Fibroblast of lung (primary cell): ENCODE measurements at regions not wholly inside any gene's neighbourhood (a gene's known extent, or its start where the extent isn't known, plus 50 kb on each side); places are given as distances from the start of the nearest gene placed in this dataset.

Experiments
- DNase-seq, 2 donors: peaks; one replicate each; pipeline versions ENCODE4 v3.0.0 to v3.0.0-alpha.2; 2010; ENCODE audit warnings: low read depth in 2 of 2
- H2AFZ ChIP-seq: 2 replicates; pipeline ENCODE4 v1.5.1; 2012; ENCODE audit warnings: low read length, control low read depth, inconsistent platforms
- H3K27ac ChIP-seq: 2 replicates; pipeline ENCODE4 v1.5.1; 2011; ENCODE audit warnings: low read length, control low read depth; ENCODE audit not compliant: insufficient read depth
- H3K27me3 ChIP-seq: 2 replicates; pipeline ENCODE4 v1.5.1; 2011; ENCODE audit warnings: mild to moderate bottlenecking, low read length; ENCODE audit not compliant: control insufficient read depth, insufficient read depth
- H3K36me3 ChIP-seq: 2 replicates; pipeline ENCODE4 v1.5.1; 2011; ENCODE audit warnings: low read length; ENCODE audit not compliant: control insufficient read depth, insufficient read depth
- H3K4me1 ChIP-seq: 2 replicates; pipeline ENCODE4 v1.5.1; 2011; ENCODE audit warnings: low read length; ENCODE audit not compliant: control insufficient read depth, insufficient read depth; ENCODE audit errors: extremely low read depth
- H3K4me2 ChIP-seq: 2 replicates; pipeline ENCODE4 v1.5.1; 2011; ENCODE audit warnings: low read length, control low read depth; ENCODE audit not compliant: insufficient read depth; ENCODE audit errors: extremely low read depth
- H3K4me3 ChIP-seq, 4 experiments: fragments of 200-600 bp in 1 of 4; sonication (generic) in 1 of 4; replicated peaks in 1 of 4; 2 replicates each; pipeline ENCODE4 v1.5.1; 2011 to 2016; ENCODE audit warnings: low read length in 4 of 4, low read depth in 3 of 4, mild to moderate bottlenecking in 3 of 4, control low read depth in 2 of 4, inconsistent platforms in 1 of 4, mixed read lengths in 1 of 4; ENCODE audit not compliant: insufficient read depth in 1 of 4; ENCODE audit errors: control extremely low read depth in 1 of 4
- H3K79me2 ChIP-seq: 2 replicates; pipeline ENCODE4 v1.5.1; 2012; ENCODE audit warnings: mild to moderate bottlenecking, low read length, inconsistent platforms; ENCODE audit not compliant: control insufficient read depth, insufficient read depth
- H3K9ac ChIP-seq: 2 replicates; pipeline ENCODE4 v1.5.1; 2011; ENCODE audit warnings: mild to moderate bottlenecking, low read length, control low read depth; ENCODE audit not compliant: insufficient read depth
- H3K9me3 ChIP-seq: 2 replicates; pipeline ENCODE4 v1.5.1; 2012; ENCODE audit warnings: low read depth, low read length; ENCODE audit not compliant: control insufficient read depth, insufficient read depth
- H4K20me1 ChIP-seq: 2 replicates; pipeline ENCODE4 v1.5.1; 2011; ENCODE audit warnings: low read length; ENCODE audit not compliant: control insufficient read depth, insufficient read depth; ENCODE audit errors: extremely low read depth
- CTCF ChIP-seq, 2 donors: IDR thresholded peaks in 1 of 2; conservative IDR thresholded peaks in 1 of 2; 1 replicate in 1 of 2; 2 replicates in 1 of 2; pipeline ENCODE4 v1.5.1; 2011 to 2012; ENCODE audit warnings: low read length in 2 of 2, control low read depth in 1 of 2, inconsistent platforms in 1 of 2, low read depth in 1 of 2, mild to moderate bottlenecking in 1 of 2
- EZH2 ChIP-seq: IDR thresholded peaks from 2 replicates; pipeline ENCODE4 v1.5.1; 2012; ENCODE audit warnings: low read length, control low read depth, mild to moderate bottlenecking; ENCODE audit errors: missing control alignments

- Histone ChIP-seq H2AFZ (no peak overlapping the region), H3K4me3 (no peak overlapping the region), H3K4me1 (no peaks in the 10 kb centered on the region), H3K27me3 (no peaks in the 10 kb centered on the region), H3K79me2 (no peaks in the 10 kb centered on the region), H3K4me2 (no peak overlapping the region), H4K20me1 (no peaks in the 10 kb centered on the region), H3K27ac (no peak overlapping the region), H3K9ac (no peak overlapping the region), H3K9me3 (no peaks in the 10 kb centered on the region), H3K36me3 (no peaks in the 10 kb centered on the region)
- TF ChIP-seq CTCF (conservative IDR thresholded peaks at IDR 0.05 in 1 of 2, IDR thresholded peaks at IDR 0.05 in 1 of 2; ENCODE audit: low read depth in 1 of 2, low read length in 2 of 2) (no peak), EZH2 (no peak)
- DNase-seq = no peak
Observed at GRCh38 chr5:145683431-145683830, 151.7 kb downstream of the PRELID2 start.

DNA sequence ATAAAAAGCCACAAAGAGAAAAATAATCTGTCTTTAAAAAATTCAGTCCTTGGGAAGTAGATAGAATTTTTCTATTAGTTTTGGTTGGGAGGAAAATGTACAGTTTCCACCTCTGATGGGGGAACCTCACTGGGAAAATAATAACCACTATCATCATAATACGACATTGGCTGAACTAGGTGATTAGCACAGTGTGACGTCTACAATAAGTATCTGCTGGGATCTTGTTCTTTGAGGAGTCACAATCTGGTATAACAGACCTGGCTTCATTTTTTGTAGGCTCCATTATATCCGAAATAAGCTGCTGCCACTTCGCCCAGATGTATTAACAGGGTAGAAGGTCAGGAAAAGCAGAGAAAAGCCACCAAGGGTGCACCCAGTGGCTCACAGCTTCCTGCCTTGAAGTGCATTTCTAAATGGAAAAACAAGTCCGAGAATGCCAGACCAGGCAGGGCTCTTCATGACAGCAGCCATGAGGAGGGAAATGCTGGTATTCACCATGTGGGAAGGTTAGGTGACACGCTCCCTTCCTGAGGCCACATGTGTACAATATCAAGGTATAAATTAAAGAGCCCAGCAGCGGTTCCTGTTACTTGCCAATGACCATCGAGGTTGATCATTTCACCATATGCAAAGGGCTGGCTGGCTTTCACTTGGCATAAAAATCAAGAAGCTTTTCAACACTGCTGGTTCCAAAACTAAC, 152.8 kb downstream of the PRELID2 start:
- Histone ChIP-seq H3K36me3 (no peaks in the 10 kb centered on the region), H3K79me2 (no peaks in the 10 kb centered on the region), H3K27ac (no peak overlapping the region), H3K27me3 (no peaks in the 10 kb centered on the region), H3K4me2 (no peak overlapping the region), H4K20me1 (no peaks in the 10 kb centered on the region), H2AFZ (no peak overlapping the region), H3K9ac (no peak overlapping the region), H3K4me3 (no peak overlapping the region), H3K4me1 (no peaks in the 10 kb centered on the region), H3K9me3 (no peaks in the 10 kb centered on the region)
- TF ChIP-seq CTCF (conservative IDR thresholded peaks at IDR 0.05 in 1 of 2, IDR thresholded peaks at IDR 0.05 in 1 of 2; ENCODE audit: low read depth in 1 of 2, low read length in 2 of 2) (no peak), EZH2 (no peak)
- DNase-seq = no peak

DNA sequence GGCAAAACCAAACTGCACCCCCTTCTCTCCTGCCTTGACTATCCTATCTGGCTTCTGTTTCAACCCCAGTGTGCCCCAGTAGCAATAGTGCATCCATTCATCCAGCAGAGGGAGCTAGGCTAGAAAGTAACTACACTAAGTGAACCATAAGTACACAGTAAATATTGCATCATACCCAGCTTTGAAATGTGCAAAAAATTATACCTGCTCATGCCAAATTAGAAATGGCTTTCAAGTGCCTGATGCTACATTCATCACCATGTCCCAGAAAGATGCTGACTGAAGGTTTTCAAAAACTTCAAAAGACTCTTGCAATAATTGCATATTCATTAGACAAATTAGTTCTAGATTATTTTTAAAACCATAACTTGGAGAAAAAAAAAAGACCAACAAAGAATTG, 153.5 kb downstream of the PRELID2 start:
- Histone ChIP-seq H3K4me3 (no peak overlapping the region), H2AFZ (no peak overlapping the region), H3K9ac (no peak overlapping the region), H3K79me2 (no peaks in the 10 kb centered on the region), H3K9me3 (no peaks in the 10 kb centered on the region), H4K20me1 (no peaks in the 10 kb centered on the region), H3K4me2 (no peak overlapping the region), H3K4me1 (no peaks in the 10 kb centered on the region), H3K36me3 (no peaks in the 10 kb centered on the region), H3K27me3 (no peaks in the 10 kb centered on the region), H3K27ac (no peak overlapping the region)
- DNase-seq = peak; percentile 62 to 82
- peak; percentile 90 to 93 for TF ChIP-seq CTCF (conservative IDR thresholded peaks at IDR 0.05 in 1 of 2, IDR thresholded peaks at IDR 0.05 in 1 of 2; ENCODE audit: low read depth in 1 of 2, low read length in 2 of 2)
- no peak for TF ChIP-seq EZH2
